ENCODE measurements at regions not wholly inside any gene's neighbourhood (a gene's known extent, or its start where the extent isn't known, plus 50 kb on each side); places are given as distances from the start of the nearest gene placed in this dataset.

GRCh38 chr1:213399695-213400094 is 348.7 kb downstream of the RPS6KC1 start:
- TF ChIP-seq, protein P1, sequence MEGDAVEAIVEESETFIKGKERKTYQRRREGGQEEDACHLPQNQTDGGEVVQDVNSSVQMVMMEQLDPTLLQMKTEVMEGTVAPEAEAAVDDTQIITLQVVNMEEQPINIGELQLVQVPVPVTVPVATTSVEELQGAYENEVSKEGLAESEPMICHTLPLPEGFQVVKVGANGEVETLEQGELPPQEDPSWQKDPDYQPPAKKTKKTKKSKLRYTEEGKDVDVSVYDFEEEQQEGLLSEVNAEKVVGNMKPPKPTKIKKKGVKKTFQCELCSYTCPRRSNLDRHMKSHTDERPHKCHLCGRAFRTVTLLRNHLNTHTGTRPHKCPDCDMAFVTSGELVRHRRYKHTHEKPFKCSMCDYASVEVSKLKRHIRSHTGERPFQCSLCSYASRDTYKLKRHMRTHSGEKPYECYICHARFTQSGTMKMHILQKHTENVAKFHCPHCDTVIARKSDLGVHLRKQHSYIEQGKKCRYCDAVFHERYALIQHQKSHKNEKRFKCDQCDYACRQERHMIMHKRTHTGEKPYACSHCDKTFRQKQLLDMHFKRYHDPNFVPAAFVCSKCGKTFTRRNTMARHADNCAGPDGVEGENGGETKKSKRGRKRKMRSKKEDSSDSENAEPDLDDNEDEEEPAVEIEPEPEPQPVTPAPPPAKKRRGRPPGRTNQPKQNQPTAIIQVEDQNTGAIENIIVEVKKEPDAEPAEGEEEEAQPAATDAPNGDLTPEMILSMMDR (IDR thresholded peaks at IDR 0.05): no peak
- Mint-ChIP-seq H3K27ac (ENCODE audit: unreplicated experiment) (no peak overlapping the region), H3K36me3 (ENCODE audit: low read depth) (no peaks in the 10 kb centered on the region), H3K4me1 (ENCODE audit: low read depth) (peaks cover 4% of the 10 kb centered on the region), H3K4me3 (ENCODE audit: unreplicated experiment) (no peak overlapping the region), H3K9me3 (ENCODE audit: low read depth) (peaks cover 9% of the 10 kb centered on the region), H3K27me3 (ENCODE audit: low read depth) (peaks cover 7% of the 10 kb centered on the region)
- no peak for DNase-seq (ENCODE audit: low spot score)

DNA sequence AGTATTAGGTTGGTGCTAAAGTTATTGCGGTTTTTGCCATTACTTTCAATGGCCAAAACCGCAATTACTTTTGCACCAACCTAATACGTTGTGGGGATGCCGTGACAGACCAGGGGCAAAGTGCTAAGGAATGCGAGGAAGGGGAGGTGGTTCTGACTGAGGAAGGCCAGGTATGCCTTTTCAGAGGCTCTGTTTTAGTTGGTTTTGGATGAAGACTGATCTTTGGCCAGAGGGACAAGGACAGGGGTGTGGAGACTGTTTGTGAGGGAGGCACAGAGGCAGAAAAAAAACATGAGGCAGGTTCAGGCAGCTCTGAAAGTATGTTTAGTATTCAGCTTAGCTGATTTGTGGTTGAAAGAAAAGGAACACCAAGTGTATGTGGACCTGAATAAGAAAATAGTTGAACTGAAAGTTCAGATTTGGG is 358.2 kb downstream of the RPS6KC1 start:
- H3K36me3 Mint-ChIP-seq (ENCODE audit: low read depth): peaks cover 3% of the 10 kb centered on the region
- H3K27ac Mint-ChIP-seq (ENCODE audit: unreplicated experiment): no peak overlapping the region
- H3K9me3 Mint-ChIP-seq (ENCODE audit: low read depth): peaks cover 10% of the 10 kb centered on the region
- no peak for DNase-seq (ENCODE audit: low spot score)
- TF ChIP-seq, protein P1 (IDR thresholded peaks at IDR 0.05): no peak
- no peaks in the 10 kb centered on the region for H3K27me3 Mint-ChIP-seq (ENCODE audit: low read depth)
- H3K4me3 Mint-ChIP-seq (ENCODE audit: unreplicated experiment): no peak overlapping the region
- H3K4me1 Mint-ChIP-seq (ENCODE audit: low read depth): peaks cover 3% of the 10 kb centered on the region

DNA sequence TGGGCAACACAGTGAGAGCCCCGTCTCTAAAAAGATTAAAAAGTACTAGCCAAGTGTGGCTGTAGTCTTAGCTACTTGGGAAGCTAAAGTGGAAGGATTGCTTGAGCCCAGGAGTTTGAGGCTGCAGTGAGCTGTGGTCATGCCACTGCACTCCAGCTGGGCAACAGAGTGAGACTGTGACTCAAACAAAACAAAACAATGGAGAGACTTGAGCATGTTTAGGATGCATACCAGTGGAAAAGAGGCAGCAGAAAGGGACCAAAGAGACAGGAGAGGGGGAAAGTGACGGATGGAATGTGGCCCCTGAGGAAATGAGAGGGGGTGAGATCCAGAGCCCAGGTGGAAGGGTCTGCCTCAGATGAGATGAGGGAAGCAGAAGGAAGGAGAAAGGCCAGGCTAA is 358.9 kb downstream of the RPS6KC1 start:
- TF ChIP-seq, protein P1 (IDR thresholded peaks at IDR 0.05): no peak
- H3K9me3 Mint-ChIP-seq (ENCODE audit: low read depth): peaks cover 10% of the 10 kb centered on the region

GRCh38 chr1:213414346-213414745 is 363.3 kb downstream of the RPS6KC1 start:
- DNase-seq (ENCODE audit: low spot score): no peak
- Mint-ChIP-seq H3K4me1 (ENCODE audit: low read depth) (peaks cover 3% of the 10 kb centered on the region), H3K4me3 (ENCODE audit: unreplicated experiment) (no peak overlapping the region), H3K36me3 (ENCODE audit: low read depth) (peaks cover 3% of the 10 kb centered on the region), H3K27ac (ENCODE audit: unreplicated experiment) (no peak overlapping the region), H3K27me3 (ENCODE audit: low read depth) (no peaks in the 10 kb centered on the region), H3K9me3 (ENCODE audit: low read depth) (peaks cover 10% of the 10 kb centered on the region)
- TF ChIP-seq, protein P1 (IDR thresholded peaks at IDR 0.05): no peak

More for the DNA sequence above, 358.9 kb downstream of the RPS6KC1 start:
- Mint-ChIP-seq H3K4me1 (ENCODE audit: low read depth) (peaks cover 3% of the 10 kb centered on the region), H3K4me3 (ENCODE audit: unreplicated experiment) (no peak overlapping the region), H3K36me3 (ENCODE audit: low read depth) (peaks cover 3% of the 10 kb centered on the region), H3K27me3 (ENCODE audit: low read depth) (no peaks in the 10 kb centered on the region), H3K27ac (ENCODE audit: unreplicated experiment) (no peak overlapping the region)
- DNase-seq (ENCODE audit: low spot score): no peak

GRCh38 chr1:213414911-213415310 is 363.9 kb downstream of the RPS6KC1 start:
- peaks cover 2% of the 10 kb centered on the region for H3K36me3 Mint-ChIP-seq (ENCODE audit: low read depth)
- peaks cover 1% of the 10 kb centered on the region for H3K4me1 Mint-ChIP-seq (ENCODE audit: low read depth)
- H3K27me3 Mint-ChIP-seq (ENCODE audit: low read depth): peaks cover 2% of the 10 kb centered on the region
- H3K4me3 Mint-ChIP-seq (ENCODE audit: unreplicated experiment): no peak overlapping the region
- DNase-seq (ENCODE audit: low spot score): no peak
- no peak overlapping the region for H3K27ac Mint-ChIP-seq (ENCODE audit: unreplicated experiment)
- H3K9me3 Mint-ChIP-seq (ENCODE audit: low read depth): peaks cover 10% of the 10 kb centered on the region
- TF ChIP-seq, protein P1 (IDR thresholded peaks at IDR 0.05): no peak
